ENCODE measurements at regions not wholly inside any gene's neighbourhood (a gene's known extent, or its start where the extent isn't known, plus 50 kb on each side); places are given as distances from the start of the nearest gene placed in this dataset.

DNA sequence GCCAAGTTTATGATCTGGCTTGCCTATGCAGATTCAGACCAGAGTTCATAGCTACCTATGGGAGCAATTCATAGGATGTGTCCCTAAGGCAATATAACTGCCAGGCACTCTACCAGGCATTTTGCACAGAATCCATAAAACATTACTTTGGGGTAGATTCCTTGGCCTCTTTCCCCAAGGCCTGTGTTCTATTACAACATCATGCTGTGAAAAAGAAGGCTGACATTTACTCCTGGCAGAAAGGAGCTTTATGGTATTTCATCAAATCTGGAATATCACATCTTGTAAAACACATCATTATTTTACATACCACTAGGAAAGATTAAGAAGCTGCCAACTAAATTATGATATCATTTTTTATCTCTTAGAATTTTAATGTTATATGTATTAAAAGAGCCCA is 287.0 kb upstream of the MARCKS start:
- TF ChIP-seq CTCF (IDR thresholded peaks at IDR 0.05; ENCODE audit: insufficient read depth, low read length) = no peak
- TF ChIP-seq GABPA (IDR thresholded peaks at IDR 0.05; ENCODE audit: low read depth) = no peak
